Hepatocyte (in vitro differentiated cells): ENCODE measurements at regions not wholly inside any gene's neighbourhood (a gene's known extent, or its start where the extent isn't known, plus 50 kb on each side); places are given as distances from the start of the nearest gene placed in this dataset.
"Not testable (repeated sequence)": the region's sequence is repeated elsewhere in the genome, so short reads cannot be mapped to it uniquely, and the experiment has no call there.

ENCODE experiments used
- DNase-seq: peaks from one replicate; pipeline ENCODE4 v3.0.0-alpha.2; 2016; ENCODE audit warnings: low spot score
- H2AFZ ChIP-seq: fragments of 200-600 bp; sonication (generic); 2 replicates; pipeline ENCODE4 v1.6.0; 2016; ENCODE audit warnings: antibody characterized with exemption, mild to moderate bottlenecking
- H3K27ac ChIP-seq: fragments of 200-600 bp; sonication (generic); 2 replicates; pipeline ENCODE4 v1.5.1; 2016; ENCODE audit warnings: mild to moderate bottlenecking
- H3K27me3 ChIP-seq: fragments of 200-600 bp; sonication (generic); 2 replicates; pipeline ENCODE4 v1.6.1; 2016
- H3K36me3 ChIP-seq: fragments of 200-600 bp; sonication (generic); replicated peaks from 2 replicates; pipeline ENCODE4 v1.5.1; 2016; ENCODE audit warnings: low read depth; ENCODE audit not compliant: insufficient read depth
- H3K4me1 ChIP-seq: fragments of 200-600 bp; sonication (generic); 2 replicates; pipeline ENCODE4 v1.5.1; 2016; ENCODE audit warnings: mild to moderate bottlenecking, moderate library complexity; ENCODE audit not compliant: insufficient read depth
- H3K4me2 ChIP-seq: fragments of 200-600 bp; sonication (generic); 2 replicates; pipeline ENCODE4 v1.6.0; 2016
- H3K4me3 ChIP-seq: fragments of 200-600 bp; sonication (generic); 2 replicates; pipeline ENCODE4 v1.5.1; 2016; ENCODE audit warnings: mild to moderate bottlenecking
- H3K79me2 ChIP-seq: fragments of 200-600 bp; sonication (generic); 2 replicates; pipeline ENCODE4 v1.6.0; 2017; ENCODE audit warnings: mild to moderate bottlenecking
- H3K9me2 ChIP-seq: fragments of 200-600 bp; sonication (generic); replicated peaks from 2 replicates; pipeline ENCODE4 v1.6.0; 2017; ENCODE audit warnings: mild to moderate bottlenecking; ENCODE audit not compliant: insufficient read depth
- H3K9me3 ChIP-seq: fragments of 200-600 bp; sonication (generic); 2 replicates; pipeline ENCODE4 v1.5.1; 2016; ENCODE audit warnings: low read depth, mild to moderate bottlenecking
- H4K20me1 ChIP-seq: fragments of 200-600 bp; sonication (generic); 2 replicates; pipeline ENCODE4 v1.6.0; 2016; ENCODE audit warnings: mild to moderate bottlenecking; ENCODE audit not compliant: insufficient read depth, poor library complexity, severe bottlenecking
- EZH2 ChIP-seq: fragments of 200-600 bp; sonication (generic); IDR thresholded peaks from 2 replicates; pipeline ENCODE4 v1.6.1; 2016; ENCODE audit warnings: antibody characterized with exemption, mild to moderate bottlenecking, borderline replicate concordance
- EZH2phosphoT487 ChIP-seq: fragments of 200-600 bp; sonication (generic); IDR thresholded peaks from one replicate; pipeline ENCODE4 v1.6.1; 2018; ENCODE audit warnings: antibody characterized with exemption, mild to moderate bottlenecking, low read depth, moderate library complexity; ENCODE audit not compliant: unreplicated experiment, severe bottlenecking
- WGBS: methylation state at CpG from one replicate; pipeline ENCODE4 v1.1.6; 2016; ENCODE audit warnings: low lambda C conversion rate; ENCODE audit errors: missing lambda C conversion rate; 5-methylcytosine and 5-hydroxymethylcytosine counted together
- TF ChIP-seq, protein P1 (sequence below): fragments of 200-600 bp; sonication (generic); IDR thresholded peaks from 2 replicates; pipeline ENCODE4 v1.5.1; 2016; ENCODE audit warnings: antibody characterized with exemption, mild to moderate bottlenecking; ENCODE audit not compliant: poor library complexity

DNA sequence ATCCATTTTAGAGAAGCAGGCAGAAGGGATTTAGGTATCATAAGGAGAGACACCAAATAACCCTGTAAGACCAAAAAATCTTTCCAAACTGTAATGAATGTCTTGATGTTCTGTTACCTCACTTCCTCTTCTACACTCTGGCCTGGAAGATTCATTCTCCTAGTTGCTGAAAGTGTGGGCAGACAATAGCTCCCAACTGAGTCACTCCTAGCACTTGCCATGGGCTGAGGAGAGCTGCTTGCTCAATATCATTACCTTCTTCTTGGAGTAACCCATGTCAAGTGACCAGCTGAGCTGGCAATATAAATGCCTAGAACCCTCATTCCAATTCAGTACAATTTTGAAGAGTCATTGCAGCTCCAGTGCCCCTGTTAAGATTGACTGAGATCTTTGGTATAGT lies 1985.5 kb upstream of the CDH6 start:
- H3K9me2 ChIP-seq = no peaks in the 10 kb centered on the region
- no peaks in the 10 kb centered on the region for H3K4me1 ChIP-seq
- no peaks in the 10 kb centered on the region for H3K79me2 ChIP-seq
- no peaks in the 10 kb centered on the region for H3K27me3 ChIP-seq
- no peaks in the 10 kb centered on the region for H3K9me3 ChIP-seq
- H3K4me2 ChIP-seq = no peak overlapping the region
- no peaks in the 10 kb centered on the region for H4K20me1 ChIP-seq
- no peak overlapping the region for H3K4me3 ChIP-seq
- DNase-seq = no peak
- no peaks in the 10 kb centered on the region for H3K36me3 ChIP-seq
- H3K27ac ChIP-seq = no peak overlapping the region
- TF ChIP-seq EZH2 = no peak
- TF ChIP-seq EZH2phosphoT487 = no peak
- TF ChIP-seq, protein P1, sequence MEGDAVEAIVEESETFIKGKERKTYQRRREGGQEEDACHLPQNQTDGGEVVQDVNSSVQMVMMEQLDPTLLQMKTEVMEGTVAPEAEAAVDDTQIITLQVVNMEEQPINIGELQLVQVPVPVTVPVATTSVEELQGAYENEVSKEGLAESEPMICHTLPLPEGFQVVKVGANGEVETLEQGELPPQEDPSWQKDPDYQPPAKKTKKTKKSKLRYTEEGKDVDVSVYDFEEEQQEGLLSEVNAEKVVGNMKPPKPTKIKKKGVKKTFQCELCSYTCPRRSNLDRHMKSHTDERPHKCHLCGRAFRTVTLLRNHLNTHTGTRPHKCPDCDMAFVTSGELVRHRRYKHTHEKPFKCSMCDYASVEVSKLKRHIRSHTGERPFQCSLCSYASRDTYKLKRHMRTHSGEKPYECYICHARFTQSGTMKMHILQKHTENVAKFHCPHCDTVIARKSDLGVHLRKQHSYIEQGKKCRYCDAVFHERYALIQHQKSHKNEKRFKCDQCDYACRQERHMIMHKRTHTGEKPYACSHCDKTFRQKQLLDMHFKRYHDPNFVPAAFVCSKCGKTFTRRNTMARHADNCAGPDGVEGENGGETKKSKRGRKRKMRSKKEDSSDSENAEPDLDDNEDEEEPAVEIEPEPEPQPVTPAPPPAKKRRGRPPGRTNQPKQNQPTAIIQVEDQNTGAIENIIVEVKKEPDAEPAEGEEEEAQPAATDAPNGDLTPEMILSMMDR = no peak
- no peak overlapping the region for H2AFZ ChIP-seq

DNA sequence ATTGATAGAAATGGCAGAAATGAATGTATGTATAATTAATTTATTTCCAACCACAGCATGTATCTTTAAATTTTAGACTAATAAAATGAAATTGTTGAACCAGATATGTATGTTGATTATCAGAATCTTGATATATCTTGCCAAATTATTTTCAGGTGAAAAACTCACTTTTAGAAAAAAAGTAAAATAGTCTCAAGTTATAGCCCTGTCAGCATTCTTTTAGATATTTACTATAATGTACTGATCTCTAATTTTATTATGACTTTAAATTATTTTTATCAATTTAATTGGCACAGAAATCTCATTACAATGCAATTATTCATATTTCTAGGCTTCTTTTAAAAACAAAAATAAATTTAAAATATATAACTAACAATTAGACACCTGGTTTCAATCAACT lies 1990.4 kb upstream of the CDH6 start:
- Histone ChIP-seq H3K9me2 (no peaks in the 10 kb centered on the region), H3K27ac (no peak overlapping the region), H3K4me3 (no peak overlapping the region), H3K4me2 (no peak overlapping the region), H3K4me1 (no peaks in the 10 kb centered on the region), H3K79me2 (no peaks in the 10 kb centered on the region), H3K9me3 (no peaks in the 10 kb centered on the region), H2AFZ (no peak overlapping the region), H3K36me3 (no peaks in the 10 kb centered on the region), H3K27me3 (no peaks in the 10 kb centered on the region), H4K20me1 (no peaks in the 10 kb centered on the region)
- no peak for DNase-seq
- no peak for TF ChIP-seq EZH2phosphoT487
- TF ChIP-seq, protein P1 = no peak
- TF ChIP-seq EZH2 = no peak

DNA sequence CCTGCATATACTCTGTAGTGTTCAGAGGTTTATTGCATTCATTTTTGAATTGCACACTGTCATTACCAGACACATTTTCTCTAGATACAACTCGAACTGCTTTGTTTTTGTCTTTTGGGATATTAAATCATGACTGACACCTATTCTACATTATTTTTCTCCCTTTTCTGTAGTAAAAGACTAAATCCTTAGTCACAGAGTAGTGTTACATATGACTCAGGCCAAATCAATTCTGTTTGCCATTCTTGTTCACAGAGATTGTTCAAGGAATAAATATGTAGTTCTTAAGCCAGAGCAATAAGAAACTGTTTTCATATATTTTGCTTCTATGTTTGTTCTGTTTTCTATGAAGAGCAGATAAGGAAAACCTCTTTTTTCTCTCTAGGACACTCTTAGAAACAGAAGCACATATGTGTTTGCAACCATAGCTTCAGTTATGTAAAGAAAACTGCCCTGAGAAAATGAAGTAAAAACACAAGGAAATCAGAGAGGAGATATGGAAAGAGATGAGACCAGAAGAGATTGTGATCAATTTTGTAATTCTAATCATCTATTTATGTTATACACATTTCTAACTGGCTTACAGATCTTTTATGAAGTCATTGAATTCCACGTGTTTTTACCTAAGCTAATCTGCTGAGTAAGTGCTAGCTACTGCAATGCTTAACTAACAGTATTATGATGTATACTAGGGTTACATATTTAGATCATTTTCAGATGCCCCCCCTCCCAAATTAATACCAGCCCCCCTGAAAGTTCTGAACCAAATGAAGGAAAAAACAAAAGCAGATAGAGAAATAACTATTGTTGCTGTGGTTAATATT lies 1995.6 kb upstream of the CDH6 start:
- no peaks in the 10 kb centered on the region for H3K9me3 ChIP-seq
- no peaks in the 10 kb centered on the region for H3K27me3 ChIP-seq
- no peaks in the 10 kb centered on the region for H3K79me2 ChIP-seq
- no peak overlapping the region for H3K27ac ChIP-seq
- 61% methylated on average over 2 of the region's 2 CpGs for WGBS
- TF ChIP-seq EZH2phosphoT487 = no peak
- H3K4me2 ChIP-seq = no peak overlapping the region
- no peak overlapping the region for H2AFZ ChIP-seq
- no peaks in the 10 kb centered on the region for H4K20me1 ChIP-seq
- H3K36me3 ChIP-seq = no peaks in the 10 kb centered on the region
- no peak overlapping the region for H3K4me3 ChIP-seq
- no peaks in the 10 kb centered on the region for H3K4me1 ChIP-seq
- DNase-seq = no peak
- H3K9me2 ChIP-seq = no peaks in the 10 kb centered on the region

DNA sequence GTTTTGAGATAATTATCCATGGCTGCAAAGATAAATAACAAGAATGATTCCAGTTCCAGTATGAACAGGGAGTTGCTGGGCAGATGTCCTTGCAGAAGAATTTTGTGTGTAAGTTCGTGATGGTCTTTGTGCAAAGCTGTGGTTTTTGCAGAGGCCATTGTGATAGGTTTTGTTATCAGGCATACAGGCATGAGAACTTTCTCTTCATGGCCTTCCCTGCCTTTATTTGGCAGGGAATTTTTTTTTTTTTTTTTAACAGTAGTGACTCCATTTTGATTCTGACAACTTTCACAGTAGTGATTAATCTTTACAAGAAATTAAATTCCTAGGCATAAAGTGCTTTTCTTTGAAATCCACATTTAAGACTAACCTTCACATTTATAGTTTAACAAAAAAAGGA lies 1999.5 kb upstream of the CDH6 start:
- Histone ChIP-seq H3K4me3 (no peak overlapping the region), H3K9me3 (no peaks in the 10 kb centered on the region), H3K36me3 (no peaks in the 10 kb centered on the region), H3K9me2 (no peaks in the 10 kb centered on the region), H3K27me3 (no peaks in the 10 kb centered on the region), H3K4me2 (no peak overlapping the region), H3K27ac (no peak overlapping the region), H2AFZ (no peak overlapping the region), H3K79me2 (no peaks in the 10 kb centered on the region), H4K20me1 (no peaks in the 10 kb centered on the region), H3K4me1 (no peaks in the 10 kb centered on the region)
- 65% methylated on average over 1 of the region's 1 CpG for WGBS
- DNase-seq = no peak
- TF ChIP-seq EZH2phosphoT487 (no peak), EZH2 (no peak)
- TF ChIP-seq, protein P1 = no peak

DNA sequence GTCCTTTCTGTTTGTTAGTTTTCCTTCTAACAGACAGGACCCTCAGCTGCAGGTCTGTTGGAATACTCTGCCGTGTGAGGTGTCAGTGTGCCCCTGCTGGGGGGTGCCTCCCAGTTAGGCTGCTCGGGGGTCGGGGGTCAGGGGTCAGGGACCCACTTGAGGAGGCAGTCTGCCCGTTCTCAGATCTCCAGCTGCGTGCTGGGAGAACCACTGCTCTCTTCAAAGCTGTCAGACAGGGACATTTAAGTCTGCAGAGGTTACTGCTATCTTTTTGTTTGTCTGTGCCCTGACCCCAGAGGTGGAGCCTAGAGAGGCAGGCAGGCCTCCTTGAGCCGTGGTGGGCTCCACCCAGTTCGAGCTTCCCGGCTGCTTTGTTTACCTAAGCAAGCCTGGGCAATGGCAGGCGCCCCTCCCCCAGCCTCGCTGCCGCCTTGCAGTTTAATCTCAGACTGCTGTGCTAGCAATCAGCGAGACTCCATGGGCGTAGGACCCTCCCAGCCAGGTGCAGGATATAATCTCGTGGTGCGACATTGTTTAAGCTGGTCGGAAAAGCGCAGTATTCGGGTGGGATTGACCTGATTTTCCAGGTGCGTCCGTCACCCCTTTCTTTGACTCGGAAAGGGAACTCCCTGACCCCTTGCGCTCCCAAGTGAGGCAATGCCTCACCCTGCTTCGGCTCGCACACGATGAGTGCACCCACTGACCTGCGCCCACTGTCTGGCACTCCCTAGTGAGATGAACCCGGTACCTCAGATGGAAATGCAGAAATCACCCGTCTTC lies 2002.0 kb upstream of the CDH6 start:
- not testable (repeated sequence) for H3K9me2 ChIP-seq, H2AFZ ChIP-seq, H4K20me1 ChIP-seq, H3K79me2 ChIP-seq, H3K4me3 ChIP-seq, H3K36me3 ChIP-seq, H3K27me3 ChIP-seq, H3K4me2 ChIP-seq, DNase-seq, H3K9me3 ChIP-seq, H3K27ac ChIP-seq, H3K4me1 ChIP-seq
- 76% methylated on average over 20 of the region's 28 CpGs for WGBS

DNA sequence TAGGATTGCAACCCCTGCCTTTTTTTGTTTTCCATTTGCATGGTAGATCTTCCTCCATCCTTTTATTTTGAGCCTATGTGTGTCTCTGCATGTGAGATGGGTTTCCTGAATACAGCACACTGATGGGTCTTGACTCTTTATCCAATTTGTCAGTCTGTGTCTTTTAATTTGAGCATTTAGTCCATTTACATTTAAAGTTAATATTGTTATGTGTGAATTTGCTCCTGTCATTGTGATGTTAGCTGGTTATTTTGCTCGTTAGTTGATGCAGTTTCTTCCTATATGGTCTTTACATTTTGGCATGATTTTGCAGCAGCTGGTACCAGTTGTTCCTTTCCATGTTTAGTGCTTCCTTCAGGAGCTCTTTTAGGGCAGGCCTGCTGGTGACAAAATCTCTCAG lies 2003.1 kb upstream of the CDH6 start:
- H3K4me3 ChIP-seq, H3K9me3 ChIP-seq, H3K79me2 ChIP-seq, H3K4me2 ChIP-seq, H3K27me3 ChIP-seq, DNase-seq, H3K4me1 ChIP-seq, H3K27ac ChIP-seq, H4K20me1 ChIP-seq, H2AFZ ChIP-seq, H3K9me2 ChIP-seq, H3K36me3 ChIP-seq: not testable (repeated sequence)
- WGBS = 83% methylated on average over 1 of the region's 1 CpG
